ENCODE measurements at regions not wholly inside any gene's neighbourhood (a gene's known extent, or its start where the extent isn't known, plus 50 kb on each side); places are given as distances from the start of the nearest gene placed in this dataset.

GRCh38 chr5:37940931-37941623 lies 101.2 kb upstream of the GDNF start:
- no peak overlapping the region for H3K4me3 ChIP-seq (ENCODE audit: low read length)
- no peak for DNase-seq (ENCODE audit: low read depth)
- TF ChIP-seq, protein P1, sequence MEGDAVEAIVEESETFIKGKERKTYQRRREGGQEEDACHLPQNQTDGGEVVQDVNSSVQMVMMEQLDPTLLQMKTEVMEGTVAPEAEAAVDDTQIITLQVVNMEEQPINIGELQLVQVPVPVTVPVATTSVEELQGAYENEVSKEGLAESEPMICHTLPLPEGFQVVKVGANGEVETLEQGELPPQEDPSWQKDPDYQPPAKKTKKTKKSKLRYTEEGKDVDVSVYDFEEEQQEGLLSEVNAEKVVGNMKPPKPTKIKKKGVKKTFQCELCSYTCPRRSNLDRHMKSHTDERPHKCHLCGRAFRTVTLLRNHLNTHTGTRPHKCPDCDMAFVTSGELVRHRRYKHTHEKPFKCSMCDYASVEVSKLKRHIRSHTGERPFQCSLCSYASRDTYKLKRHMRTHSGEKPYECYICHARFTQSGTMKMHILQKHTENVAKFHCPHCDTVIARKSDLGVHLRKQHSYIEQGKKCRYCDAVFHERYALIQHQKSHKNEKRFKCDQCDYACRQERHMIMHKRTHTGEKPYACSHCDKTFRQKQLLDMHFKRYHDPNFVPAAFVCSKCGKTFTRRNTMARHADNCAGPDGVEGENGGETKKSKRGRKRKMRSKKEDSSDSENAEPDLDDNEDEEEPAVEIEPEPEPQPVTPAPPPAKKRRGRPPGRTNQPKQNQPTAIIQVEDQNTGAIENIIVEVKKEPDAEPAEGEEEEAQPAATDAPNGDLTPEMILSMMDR (conservative IDR thresholded peaks at IDR 0.05; ENCODE audit: low read length) = no peak

DNA sequence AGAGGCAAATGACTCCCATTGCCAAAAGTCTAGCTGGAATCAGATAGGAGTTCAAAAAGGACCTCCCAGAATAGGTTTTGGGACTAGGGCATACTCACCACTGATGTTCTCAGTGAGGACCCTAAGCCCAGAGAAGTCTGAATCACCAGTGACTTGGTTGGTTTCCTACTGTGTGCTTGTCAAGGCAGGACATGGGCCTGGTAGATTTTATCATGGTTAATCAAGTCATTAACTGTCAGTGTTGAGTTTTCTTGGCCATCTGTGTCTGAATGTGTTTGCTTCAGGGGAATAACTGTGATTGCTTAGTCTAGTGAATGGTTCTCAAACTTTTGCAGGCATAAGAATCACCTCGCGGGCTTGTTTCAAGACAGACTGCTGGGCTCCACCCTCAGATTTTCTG lies 99.0 kb upstream of the GDNF start:
- no peak for DNase-seq (ENCODE audit: low read depth)
- TF ChIP-seq, protein P1 (conservative IDR thresholded peaks at IDR 0.05; ENCODE audit: low read length) = no peak

DNA sequence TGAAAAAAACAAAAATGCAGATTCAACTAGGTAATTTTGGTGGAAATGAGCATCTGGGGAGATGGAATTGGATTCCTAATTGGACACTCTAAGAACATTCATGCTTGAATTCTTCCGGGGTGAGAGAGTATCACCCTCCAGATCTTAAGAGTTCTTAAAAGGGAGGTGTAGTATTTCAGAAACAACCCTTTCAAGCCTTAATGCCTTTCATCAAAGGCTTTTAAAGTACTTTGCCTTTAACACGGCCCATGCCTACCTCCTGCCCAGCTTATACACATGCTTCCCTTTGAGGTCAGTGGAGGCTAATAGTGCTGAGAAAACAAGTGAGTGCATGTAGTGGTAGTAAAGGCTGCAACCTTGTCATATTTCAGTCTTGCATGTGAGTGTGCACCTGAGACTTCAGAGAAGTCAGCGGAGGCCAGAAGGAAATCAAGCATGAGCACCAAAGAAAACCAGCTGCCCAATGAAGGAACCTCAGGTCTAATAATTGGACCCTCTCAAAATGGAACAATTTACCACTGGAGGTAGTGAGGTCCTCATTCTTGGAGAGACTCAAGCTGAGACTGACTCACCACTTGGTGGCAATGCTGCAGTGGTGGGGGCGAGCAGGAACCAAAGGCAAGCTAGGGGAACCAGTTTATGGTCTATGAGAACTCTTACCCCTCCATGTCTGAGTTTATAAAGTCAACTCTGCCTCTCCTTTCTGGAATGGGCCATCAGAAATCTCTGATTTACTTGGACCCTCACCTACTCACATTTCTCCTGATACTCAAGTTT lies 98.4 kb upstream of the GDNF start:
- TF ChIP-seq, protein P1 (conservative IDR thresholded peaks at IDR 0.05; ENCODE audit: low read length) = no peak
- no peak for DNase-seq (ENCODE audit: low read depth)
- H3K4me3 ChIP-seq (ENCODE audit: low read length) = no peak overlapping the region

More for the DNA sequence above, 99.0 kb upstream of the GDNF start:
- no peak overlapping the region for H3K4me3 ChIP-seq (ENCODE audit: low read length)

DNA sequence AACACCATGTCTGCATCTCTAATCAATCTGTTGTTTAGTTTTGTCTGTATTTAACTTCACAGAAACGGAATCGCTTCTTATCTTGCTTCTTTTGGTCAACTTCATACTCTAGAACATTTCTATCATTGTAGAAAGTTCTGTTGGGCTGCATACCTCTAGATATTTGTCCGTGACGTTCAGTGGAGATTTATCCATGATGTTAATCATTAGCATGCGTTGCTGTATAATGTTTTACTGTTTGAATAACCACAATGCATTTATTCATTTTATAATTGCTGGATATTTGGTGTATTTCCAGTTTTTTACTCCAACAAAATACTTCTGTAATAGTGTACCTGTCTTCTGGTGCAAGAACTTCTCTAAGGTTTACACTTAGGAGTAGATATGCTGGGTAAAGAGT lies 96.2 kb upstream of the GDNF start:
- DNase-seq (ENCODE audit: low read depth) = no peak
- TF ChIP-seq, protein P1 (conservative IDR thresholded peaks at IDR 0.05; ENCODE audit: low read length) = no peak
- H3K4me3 ChIP-seq (ENCODE audit: low read length) = no peak overlapping the region

DNA sequence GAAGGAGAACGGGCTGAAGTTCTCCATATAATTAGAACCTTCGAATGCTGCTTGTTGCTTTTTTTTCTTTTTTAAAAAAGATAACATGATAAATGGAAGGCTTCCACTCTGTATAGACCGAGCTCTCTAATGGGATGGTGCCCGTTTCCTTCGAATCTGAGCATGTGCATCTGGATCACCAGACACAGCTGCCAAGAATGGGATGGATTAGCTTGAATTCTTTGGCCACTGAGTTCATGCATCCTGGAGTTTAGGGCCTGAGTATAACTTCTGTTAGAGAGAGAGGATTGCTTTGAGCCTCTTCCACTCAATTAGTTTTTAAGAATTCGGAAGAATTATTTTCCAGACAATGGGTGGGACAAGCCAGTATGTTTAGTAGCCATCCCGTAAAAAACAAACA lies 93.7 kb upstream of the GDNF start:
- TF ChIP-seq, protein P1 (conservative IDR thresholded peaks at IDR 0.05; ENCODE audit: low read length) = no peak
- H3K4me3 ChIP-seq (ENCODE audit: low read length) = no peak overlapping the region
- DNase-seq (ENCODE audit: low read depth) = no peak

- TF ChIP-seq, protein P1 (conservative IDR thresholded peaks at IDR 0.05; ENCODE audit: low read length) = no peak
- H3K4me3 ChIP-seq (ENCODE audit: low read length) = no peak overlapping the region
- DNase-seq (ENCODE audit: low read depth) = no peak
Observed at GRCh38 chr5:37932450-37932849, 92.6 kb upstream of the GDNF start.

DNA sequence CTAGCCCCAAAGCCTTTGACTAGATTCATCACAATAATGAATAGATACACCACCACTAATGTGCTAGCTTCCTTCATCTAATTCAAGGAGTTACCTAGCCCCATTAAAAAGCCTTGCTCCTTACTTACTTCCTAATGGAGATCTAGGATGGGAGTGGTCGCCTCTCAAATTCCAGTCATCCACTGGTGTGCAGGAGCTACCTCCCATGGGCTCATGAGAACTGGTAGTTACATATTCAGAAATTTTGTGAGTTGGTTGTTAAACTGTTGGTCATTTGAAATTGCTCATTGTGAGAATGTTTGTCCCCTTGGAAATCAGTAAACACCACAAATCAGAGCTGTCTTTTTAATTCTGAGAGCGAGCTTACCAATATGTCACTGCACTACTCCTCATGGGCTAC lies 91.7 kb upstream of the GDNF start:
- TF ChIP-seq, protein P1 (conservative IDR thresholded peaks at IDR 0.05; ENCODE audit: low read length) = no peak
- DNase-seq (ENCODE audit: low read depth) = no peak
- H3K4me3 ChIP-seq (ENCODE audit: low read length) = no peak overlapping the region
